ENCODE measurements at regions not wholly inside any gene's neighbourhood (a gene's known extent, or its start where the extent isn't known, plus 50 kb on each side); places are given as distances from the start of the nearest gene placed in this dataset.
"Not testable (repeated sequence)": the region's sequence is repeated elsewhere in the genome, so short reads cannot be mapped to it uniquely, and the experiment has no call there.

GRCh38 chr1:98575955-98576354 is 85.6 kb upstream of the SNX7 start:
- H3K9me3 ChIP-seq (replicated peaks): no peaks in the 10 kb centered on the region
- H3K27ac ChIP-seq: no peak overlapping the region
- H3K36me3 ChIP-seq: no peaks in the 10 kb centered on the region
- H3K4me1 ChIP-seq (replicated peaks): no peaks in the 10 kb centered on the region
- no peak overlapping the region for H3K4me3 ChIP-seq
- H3K27me3 ChIP-seq (replicated peaks): no peaks in the 10 kb centered on the region
- no peak for DNase-seq (ENCODE audit: low read depth in 1 of 2, low spot score in 2 of 2)

GRCh38 chr1:98565951-98566350 is 95.6 kb upstream of the SNX7 start:
- DNase-seq (ENCODE audit: low read depth in 1 of 2, low spot score in 2 of 2): no peak
- H3K9me3 ChIP-seq (replicated peaks): peaks cover 4% of the 10 kb centered on the region; the same call in 1 of the 2 replicates
- H3K4me1 ChIP-seq (replicated peaks): no peaks in the 10 kb centered on the region
- H3K36me3 ChIP-seq: no peaks in the 10 kb centered on the region
- H3K4me3 ChIP-seq: no peak overlapping the region
- H3K27me3 ChIP-seq (replicated peaks): no peaks in the 10 kb centered on the region
- no peak overlapping the region for H3K27ac ChIP-seq

- no peaks in the 10 kb centered on the region for H3K36me3 ChIP-seq
- H3K27me3 ChIP-seq (replicated peaks): no peaks in the 10 kb centered on the region; the same call in 1 of the 2 replicates
- no peak overlapping the region for H3K4me3 ChIP-seq
- no peak for DNase-seq (ENCODE audit: low read depth in 1 of 2, low spot score in 2 of 2)
- no peaks in the 10 kb centered on the region for H3K4me1 ChIP-seq (replicated peaks)
- no peak overlapping the region for H3K27ac ChIP-seq
- peaks cover 4% of the 10 kb centered on the region; the same call in 1 of the 2 replicates for H3K9me3 ChIP-seq (replicated peaks)
Observed at GRCh38 chr1:98559291-98559690, 102.2 kb upstream of the SNX7 start.

- no peaks in the 10 kb centered on the region for H3K36me3 ChIP-seq
- DNase-seq (ENCODE audit: low read depth in 1 of 2, low spot score in 2 of 2): no peak
- H3K27me3 ChIP-seq (replicated peaks): no peaks in the 10 kb centered on the region; the same call in 1 of the 2 replicates
- peaks cover 2% of the 10 kb centered on the region; the same call in 1 of the 2 replicates for H3K9me3 ChIP-seq (replicated peaks)
- H3K27ac ChIP-seq: no peak overlapping the region
- H3K4me1 ChIP-seq (replicated peaks): no peaks in the 10 kb centered on the region
- H3K4me3 ChIP-seq: no peak overlapping the region
Observed at GRCh38 chr1:98557895-98558294, 103.6 kb upstream of the SNX7 start.

GRCh38 chr1:98556521-98557158 is 104.9 kb upstream of the SNX7 start:
- H3K4me1 ChIP-seq (replicated peaks): no peaks in the 10 kb centered on the region
- H3K9me3 ChIP-seq (replicated peaks): no peaks in the 10 kb centered on the region
- H3K4me3 ChIP-seq: no peak overlapping the region
- H3K27ac ChIP-seq: no peak overlapping the region
- DNase-seq (ENCODE audit: low read depth in 1 of 2, low spot score in 2 of 2): no peak
- no peaks in the 10 kb centered on the region for H3K36me3 ChIP-seq
- H3K27me3 ChIP-seq (replicated peaks): no peaks in the 10 kb centered on the region; the same call in 1 of the 2 replicates

- Histone ChIP-seq H3K27ac (no peak overlapping the region), H3K9me3 (replicated peaks) (no peaks in the 10 kb centered on the region), H3K36me3 (no peaks in the 10 kb centered on the region), H3K27me3 (replicated peaks) (no peaks in the 10 kb centered on the region; the same call in 1 of the 2 replicates), H3K4me3 (no peak overlapping the region), H3K4me1 (replicated peaks) (no peaks in the 10 kb centered on the region)
- no peak for DNase-seq (ENCODE audit: low read depth in 1 of 2, low spot score in 2 of 2)
Observed at GRCh38 chr1:98555814-98556213, 105.7 kb upstream of the SNX7 start.

GRCh38 chr1:98552576-98553074 is 108.9 kb upstream of the SNX7 start:
- not testable (repeated sequence) for H3K9me3 ChIP-seq (replicated peaks); H3K27me3 ChIP-seq (replicated peaks); DNase-seq (ENCODE audit: low read depth in 1 of 2, low spot score in 2 of 2); H3K27ac ChIP-seq; H3K36me3 ChIP-seq; H3K4me1 ChIP-seq (replicated peaks); H3K4me3 ChIP-seq

- DNase-seq (ENCODE audit: low read depth in 1 of 2, low spot score in 2 of 2): no peak
- H3K4me1 ChIP-seq (replicated peaks): no peaks in the 10 kb centered on the region
- no peak overlapping the region for H3K27ac ChIP-seq
- no peaks in the 10 kb centered on the region for H3K36me3 ChIP-seq
- no peaks in the 10 kb centered on the region for H3K27me3 ChIP-seq (replicated peaks)
- H3K9me3 ChIP-seq (replicated peaks): no peaks in the 10 kb centered on the region
- H3K4me3 ChIP-seq: no peak overlapping the region
Observed at GRCh38 chr1:98550076-98550475, 111.4 kb upstream of the SNX7 start.

GRCh38 chr1:98546319-98546718 is 115.2 kb upstream of the SNX7 start:
- no peaks in the 10 kb centered on the region; the same call in 1 of the 2 replicates for H3K27me3 ChIP-seq (replicated peaks)
- no peaks in the 10 kb centered on the region for H3K4me1 ChIP-seq (replicated peaks)
- H3K9me3 ChIP-seq (replicated peaks): no peaks in the 10 kb centered on the region
- H3K36me3 ChIP-seq: no peaks in the 10 kb centered on the region
- H3K4me3 ChIP-seq: no peak overlapping the region
- no peak for DNase-seq (ENCODE audit: low read depth in 1 of 2, low spot score in 2 of 2)
- H3K27ac ChIP-seq: no peak overlapping the region

- Histone ChIP-seq H3K27ac (no peak overlapping the region), H3K4me3 (no peak overlapping the region), H3K9me3 (replicated peaks) (no peaks in the 10 kb centered on the region), H3K36me3 (no peaks in the 10 kb centered on the region), H3K4me1 (replicated peaks) (no peaks in the 10 kb centered on the region), H3K27me3 (replicated peaks) (no peaks in the 10 kb centered on the region; the same call in 1 of the 2 replicates)
- DNase-seq (ENCODE audit: low read depth in 1 of 2, low spot score in 2 of 2): no peak
Observed at GRCh38 chr1:98538106-98538505, 123.4 kb upstream of the SNX7 start.

- H3K36me3 ChIP-seq: no peaks in the 10 kb centered on the region
- DNase-seq (ENCODE audit: low read depth in 1 of 2, low spot score in 2 of 2): no peak
Observed at GRCh38 chr1:98523256-98523655, 138.3 kb upstream of the SNX7 start.

GRCh38 chr1:98516306-98516705 is 145.2 kb upstream of the SNX7 start:
- H3K9me3 ChIP-seq (replicated peaks): no peaks in the 10 kb centered on the region
- H3K27ac ChIP-seq: no peak overlapping the region
- H3K36me3 ChIP-seq: no peaks in the 10 kb centered on the region
- no peaks in the 10 kb centered on the region for H3K4me1 ChIP-seq (replicated peaks)
- H3K27me3 ChIP-seq (replicated peaks): no peaks in the 10 kb centered on the region
- no peak overlapping the region for H3K4me3 ChIP-seq
- no peak for DNase-seq (ENCODE audit: low read depth in 1 of 2, low spot score in 2 of 2)

More at GRCh38 chr1:98523256-98523655, 138.3 kb upstream of the SNX7 start:
- Histone ChIP-seq H3K4me3 (no peak overlapping the region), H3K4me1 (replicated peaks) (no peaks in the 10 kb centered on the region), H3K27ac (no peak overlapping the region), H3K9me3 (replicated peaks) (0 out of 2 replicates have a peak, but pooled peaks cover 3% of the 10 kb centered on the region), H3K27me3 (replicated peaks) (no peaks in the 10 kb centered on the region)

- H3K27me3 ChIP-seq (replicated peaks): no peaks in the 10 kb centered on the region
- no peaks in the 10 kb centered on the region for H3K36me3 ChIP-seq
- no peak overlapping the region for H3K4me3 ChIP-seq
- DNase-seq (ENCODE audit: low read depth in 1 of 2, low spot score in 2 of 2): no peak
- H3K4me1 ChIP-seq (replicated peaks): no peaks in the 10 kb centered on the region
- H3K9me3 ChIP-seq (replicated peaks): no peaks in the 10 kb centered on the region
- no peak overlapping the region for H3K27ac ChIP-seq
Observed at GRCh38 chr1:98515744-98516143, 145.8 kb upstream of the SNX7 start.

- not testable (repeated sequence) for H3K4me3 ChIP-seq; H3K27me3 ChIP-seq (replicated peaks); H3K4me1 ChIP-seq (replicated peaks); H3K36me3 ChIP-seq; DNase-seq (ENCODE audit: low read depth in 1 of 2, low spot score in 2 of 2); H3K9me3 ChIP-seq (replicated peaks); H3K27ac ChIP-seq
Observed at GRCh38 chr1:98512216-98512615, 149.3 kb upstream of the SNX7 start.

GRCh38 chr1:98503771-98504170 is 157.8 kb upstream of the SNX7 start:
- Histone ChIP-seq H3K27me3 (replicated peaks) (no peaks in the 10 kb centered on the region), H3K4me1 (replicated peaks) (no peaks in the 10 kb centered on the region), H3K36me3 (no peaks in the 10 kb centered on the region), H3K27ac (no peak overlapping the region), H3K4me3 (no peak overlapping the region), H3K9me3 (replicated peaks) (0 out of 2 replicates have a peak, but pooled peaks cover 3% of the 10 kb centered on the region)
- no peak for DNase-seq (ENCODE audit: low read depth in 1 of 2, low spot score in 2 of 2)
